H1 (cell line): ENCODE measurements at regions not wholly inside any gene's neighbourhood (a gene's known extent, or its start where the extent isn't known, plus 50 kb on each side); places are given as distances from the start of the nearest gene placed in this dataset.

Source experiments
- CTCF ChIA-PET: fragments of 300-600 bp; sonication (Branson Sonifier 250); formaldehyde crosslinking; loops from one replicate; lab custom pipeline; 2021; ENCODE audit not compliant: partially characterized antibody; lab: Charles Lee
- POLR2A ChIA-PET: fragments of 300-600 bp; sonication (Branson Sonifier 250); formaldehyde crosslinking; loops from one replicate; lab custom pipeline; 2021; ENCODE audit warnings: inconsistent platforms; ENCODE audit not compliant: partially characterized antibody; lab: Charles Lee
- DNase-seq, 2 experiments: peaks; one replicate each; pipeline versions ENCODE4 v3.0.0 to v3.0.0-alpha.2; 2010 to 2022; ENCODE audit warnings: low spot score in 2 of 2, low read depth in 1 of 2, mixed read lengths in 1 of 2
- FAIRE-seq: peaks from 2 replicates; lab custom pipeline; 2011; peaks lifted over from hg19 to GRCh38; lab: Jason Lieb, UNC
- H2AFZ ChIP-seq: 2 replicates; pipeline ENCODE4 v1.8.1; 2012; ENCODE audit warnings: low read length, inconsistent platforms
- H2AK5ac ChIP-seq: 2 replicates; pipeline ENCODE4 v1.6.1; 2013; ENCODE audit warnings: low read depth, low read length
- H2BK120ac ChIP-seq: replicated peaks from 2 replicates; pipeline ENCODE3; 2013; ENCODE audit warnings: low read depth, low read length, inconsistent platforms
- H2BK12ac ChIP-seq: 2 replicates; pipeline ENCODE4 v1.6.1; 2013; ENCODE audit warnings: low read depth, low read length
- H2BK15ac ChIP-seq: 2 replicates; pipeline ENCODE4 v1.6.1; 2013; ENCODE audit warnings: low read length
- H2BK20ac ChIP-seq: 2 replicates; pipeline ENCODE4 v1.6.1; 2013; ENCODE audit warnings: low read length
- H2BK5ac ChIP-seq: 2 replicates; pipeline ENCODE4 v1.6.1; 2013; ENCODE audit warnings: low read depth, low read length
- H3K14ac ChIP-seq: 2 replicates; pipeline ENCODE4 v1.6.1; 2013; ENCODE audit warnings: inconsistent platforms; ENCODE audit not compliant: insufficient read length
- H3K18ac ChIP-seq: 2 replicates; pipeline ENCODE4 v1.6.1; 2013; ENCODE audit warnings: low read length; ENCODE audit errors: extremely low read depth
- H3K23ac ChIP-seq: 2 replicates; pipeline ENCODE4 v1.6.1; 2013; ENCODE audit warnings: inconsistent platforms; ENCODE audit not compliant: insufficient read length
- H3K23me2 ChIP-seq: 2 replicates; pipeline ENCODE4 v1.6.1; 2013; ENCODE audit warnings: low read depth, low read length
- H3K27ac ChIP-seq: 2 replicates; pipeline ENCODE4 v1.6.1; 2011; ENCODE audit warnings: low read depth, low read length, inconsistent platforms
- H3K27me3 ChIP-seq, 4 experiments: replicated peaks in 1 of 4; 1 replicate in 1 of 4; 2 replicates in 3 of 4; pipeline versions ENCODE4 v1.6.1 to v1.8.1; 2011 to 2013; ENCODE audit warnings: low read length in 3 of 4, mild to moderate bottlenecking in 3 of 4, inconsistent platforms in 2 of 4, mixed read lengths in 2 of 4, moderate library complexity in 1 of 4; ENCODE audit not compliant: control insufficient read depth in 3 of 4, insufficient read depth in 3 of 4; ENCODE audit errors: extremely low read depth in 1 of 4
- H3K36me3 ChIP-seq, 4 experiments: 2 replicates each; pipeline versions ENCODE4 v1.6.1 to v1.8.1; 2011 to 2013; ENCODE audit warnings: mild to moderate bottlenecking in 4 of 4, low read length in 3 of 4, moderate library complexity in 2 of 4, control low read depth in 1 of 4, inconsistent platforms in 1 of 4; ENCODE audit not compliant: insufficient read depth in 4 of 4, control insufficient read depth in 2 of 4
- H3K4ac ChIP-seq: replicated peaks from 2 replicates; pipeline ENCODE3; 2013; ENCODE audit warnings: low read length, low read depth, mixed read lengths, inconsistent platforms; ENCODE audit not compliant: insufficient read length
- H3K4me1 ChIP-seq, 4 experiments: replicated peaks in 1 of 4; 1 replicate in 1 of 4; 2 replicates in 3 of 4; pipeline versions ENCODE4 v1.6.1 to v1.8.1; 2011 to 2013; ENCODE audit warnings: low read length in 3 of 4, inconsistent platforms in 2 of 4, mixed read lengths in 1 of 4; ENCODE audit not compliant: insufficient read depth in 4 of 4, control insufficient read depth in 3 of 4
- H3K4me2 ChIP-seq, 2 experiments: 2 replicates each; pipeline versions ENCODE4 v1.6.1 to v1.8.1; 2011 to 2013; ENCODE audit warnings: low read depth in 2 of 2, low read length in 2 of 2, control low read depth in 1 of 2, inconsistent platforms in 1 of 2, mild to moderate bottlenecking in 1 of 2; ENCODE audit not compliant: insufficient read depth in 1 of 2
- H3K4me3 ChIP-seq, 4 experiments: fragments of 200-600, 300-600 bp in 1 of 4; sonication (generic), shearing (Covaris generic), sonication (Bioruptor Twin) in 1 of 4; 2 replicates each; pipeline versions ENCODE4 v1.5.1 to v1.8.1; 2011 to 2016; ENCODE audit warnings: low read length in 4 of 4, low read depth in 3 of 4, control low read depth in 2 of 4, inconsistent platforms in 2 of 4, mild to moderate bottlenecking in 2 of 4, mixed read lengths in 1 of 4, moderate library complexity in 1 of 4; ENCODE audit not compliant: insufficient read depth in 2 of 4; ENCODE audit errors: extremely low read depth in 1 of 4
- H3K56ac ChIP-seq: replicated peaks from 2 replicates; pipeline ENCODE3; 2013; ENCODE audit warnings: low read depth, mild to moderate bottlenecking, mixed read lengths, low read length, inconsistent platforms; ENCODE audit not compliant: insufficient read length
- H3K79me1 ChIP-seq: 2 replicates; pipeline ENCODE4 v1.6.1; 2013; ENCODE audit warnings: low read depth, low read length, control low read depth
- H3K79me2 ChIP-seq, 2 experiments: 2 replicates each; pipeline versions ENCODE4 v1.6.1 to v1.8.1; 2012 to 2013; ENCODE audit warnings: low read length in 2 of 2, mild to moderate bottlenecking in 2 of 2, inconsistent platforms in 1 of 2; ENCODE audit not compliant: insufficient read depth in 2 of 2, control insufficient read depth in 1 of 2
- H3K9ac ChIP-seq, 4 experiments: replicated peaks in 1 of 4; 1 replicate in 1 of 4; 2 replicates in 3 of 4; pipeline versions ENCODE4 v1.6.1 to v1.8.1; 2011 to 2013; ENCODE audit warnings: low read depth in 3 of 4, low read length in 3 of 4, control low read depth in 2 of 4, mild to moderate bottlenecking in 2 of 4, moderate library complexity in 2 of 4, inconsistent platforms in 1 of 4; ENCODE audit errors: extremely low read depth in 1 of 4
- H3K9me3 ChIP-seq, 2 experiments: 2 replicates each; pipeline versions ENCODE4 v1.6.1 to v1.8.1; 2012 to 2013; ENCODE audit warnings: mild to moderate bottlenecking in 2 of 2, moderate library complexity in 2 of 2, control low read depth in 1 of 2, inconsistent platforms in 1 of 2, low read depth in 1 of 2, low read length in 1 of 2, mixed read lengths in 1 of 2; ENCODE audit not compliant: insufficient read depth in 2 of 2
- H4K20me1 ChIP-seq, 2 experiments: replicated peaks in 1 of 2; 2 replicates each; pipeline versions ENCODE3 to v1.8.1; 2011 to 2013; ENCODE audit warnings: inconsistent platforms in 2 of 2, low read length in 2 of 2, mild to moderate bottlenecking in 1 of 2; ENCODE audit not compliant: insufficient read depth in 2 of 2, control insufficient read depth in 1 of 2
- H4K5ac ChIP-seq: 2 replicates; pipeline ENCODE4 v1.6.1; 2013; ENCODE audit warnings: low read length, low read depth, mixed read lengths, inconsistent platforms; ENCODE audit not compliant: insufficient read length
- H4K8ac ChIP-seq: 2 replicates; pipeline ENCODE4 v1.8.0; 2013; ENCODE audit warnings: mild to moderate bottlenecking, moderate library complexity, low read length, inconsistent platforms; ENCODE audit not compliant: insufficient read depth; ENCODE audit errors: extremely low read depth
- H4K91ac ChIP-seq: replicated peaks from 2 replicates; pipeline ENCODE3; 2013; ENCODE audit warnings: low read length, mixed read lengths, inconsistent platforms; ENCODE audit not compliant: insufficient read length
- BCL11A ChIP-seq, 2 experiments: IDR thresholded peaks; one replicate each; pipeline ENCODE4 v1.6.1; 2011; ENCODE audit warnings: low read depth in 2 of 2, low read length in 2 of 2, mild to moderate bottlenecking in 2 of 2
- CBX5 ChIP-seq: fragments of 300-800, 300-1000 bp; sonication (generic); IDR thresholded peaks from 2 replicates; pipeline ENCODE4 v1.7.1; 2016; ENCODE audit warnings: antibody characterized with exemption, low read length, low read depth
- CBX8 ChIP-seq: fragments of 300-800, 300-1000 bp; sonication (generic); IDR thresholded peaks from 2 replicates; pipeline ENCODE4 v1.7.1; 2016; ENCODE audit warnings: low read depth, low read length, borderline replicate concordance
- CHD1 ChIP-seq: IDR thresholded peaks from 2 replicates; pipeline ENCODE4 v1.6.1; 2012; ENCODE audit warnings: low read depth, low read length, improper control_type of control experiment
- GTF2F1 ChIP-seq: IDR thresholded peaks from 2 replicates; pipeline ENCODE4 v1.6.1; 2012; ENCODE audit warnings: low read depth, low read length, improper control_type of control experiment, borderline replicate concordance
- HDAC6 ChIP-seq: IDR thresholded peaks from one replicate; pipeline ENCODE4 v1.7.1; 2012; ENCODE audit warnings: low read depth, mild to moderate bottlenecking, inconsistent platforms, low read length, moderate library complexity
- KDM5A ChIP-seq: fragments of 200-600 bp; IDR thresholded peaks from 2 replicates; pipeline ENCODE4 v1.7.1; 2012; ENCODE audit warnings: mild to moderate bottlenecking, low read length, inconsistent platforms, mixed read lengths
- NRF1 ChIP-seq: IDR thresholded peaks from 2 replicates; pipeline ENCODE4 v1.6.1; 2011; ENCODE audit warnings: mild to moderate bottlenecking, low read depth, low read length, improper control_type of control experiment
- POLR2AphosphoS5 ChIP-seq: IDR thresholded peaks from 2 replicates; pipeline ENCODE4 v1.6.1; 2011; ENCODE audit warnings: low read depth, low read length
- RAD21 ChIP-seq, 2 experiments: IDR thresholded peaks in 1 of 2; conservative IDR thresholded peaks in 1 of 2; 2 replicates each; pipeline ENCODE4 v1.6.1; 2011; ENCODE audit warnings: low read depth in 2 of 2, low read length in 2 of 2, improper control_type of control experiment in 1 of 2, inconsistent platforms in 1 of 2, mild to moderate bottlenecking in 1 of 2, moderate library complexity in 1 of 2
- RBBP5 ChIP-seq: IDR thresholded peaks from 2 replicates; pipeline ENCODE4 v1.7.1; 2012; ENCODE audit warnings: low read depth, mild to moderate bottlenecking, inconsistent platforms, low read length, moderate library complexity, borderline replicate concordance
- RXRA ChIP-seq: IDR thresholded peaks from 2 replicates; pipeline ENCODE4 v1.6.1; 2011; ENCODE audit warnings: low read depth, mild to moderate bottlenecking, low read length, moderate library complexity; ENCODE audit not compliant: insufficient read depth
- SIRT6 ChIP-seq: IDR thresholded peaks from one replicate; pipeline ENCODE4 v1.7.1; 2012; ENCODE audit warnings: low read length, inconsistent platforms
- SIX5 ChIP-seq: IDR thresholded peaks from 2 replicates; pipeline ENCODE4 v1.6.1; 2011; ENCODE audit warnings: mild to moderate bottlenecking, low read depth, low read length
- SP2 ChIP-seq: IDR thresholded peaks from 2 replicates; pipeline ENCODE4 v1.6.1; 2012; ENCODE audit warnings: mild to moderate bottlenecking, low read length, inconsistent platforms
- TCF12 ChIP-seq: IDR thresholded peaks from 2 replicates; pipeline ENCODE4 v1.6.1; 2011; ENCODE audit warnings: low read depth, mild to moderate bottlenecking, low read length
- YY1 ChIP-seq: IDR thresholded peaks from 2 replicates; pipeline ENCODE4 v1.6.1; 2011; ENCODE audit warnings: low read depth, mild to moderate bottlenecking, low read length
- WGBS, 2 experiments: shearing (Covaris generic) in 1 of 2; methylation state at CpG; one replicate each; pipeline versions ENCODE4 v1.1.6 to v1.1.7; 2013 to 2015; ENCODE audit warnings: low lambda C conversion rate in 2 of 2, mixed read lengths in 2 of 2, inconsistent platforms in 1 of 2, low coverage in 1 of 2, missing lambda C conversion rate in 1 of 2; ENCODE audit not compliant: insufficient replicate concordance in 2 of 2, insufficient coverage in 1 of 2, insufficient read length in 1 of 2; ENCODE audit errors: extremely low coverage in 1 of 2, missing lambda C conversion rate in 1 of 2; 5-methylcytosine and 5-hydroxymethylcytosine counted together

- DNase-seq = no peak
- Histone ChIP-seq H3K14ac (no peak overlapping the region), H2AFZ (no peak overlapping the region), H3K23ac (no peak overlapping the region), H3K18ac (no peak overlapping the region), H4K91ac (no peak overlapping the region), H3K79me1 (no peaks in the 10 kb centered on the region), H2BK120ac (no peak overlapping the region), H2BK20ac (no peak overlapping the region), H2AK5ac (no peak overlapping the region), H2BK5ac (no peak overlapping the region), H3K79me2 (no peaks in the 10 kb centered on the region), H3K4ac (no peak overlapping the region), H4K8ac (no peak overlapping the region), H3K9ac (no peak overlapping the region), H3K4me2 (no peak overlapping the region), H4K20me1 (no peaks in the 10 kb centered on the region), H3K36me3 (no peaks in the 10 kb centered on the region), H3K4me3 (no peak overlapping the region), H4K5ac (no peak overlapping the region), H3K9me3 (no peaks in the 10 kb centered on the region), H3K56ac (no peak overlapping the region), H3K27ac (no peak overlapping the region), H3K4me1 (no peaks in the 10 kb centered on the region), H3K23me2 (no peaks in the 10 kb centered on the region), H2BK15ac (no peak overlapping the region), H2BK12ac (no peak overlapping the region), H3K27me3 (no peaks in the 10 kb centered on the region)
- WGBS, 2 experiments = 88% methylated on average over 1 of the region's 1 CpG; no CpG with 5 or more reads in 1 of the 2 experiments
- CTCF ChIA-PET = interaction anchor here (0.6 kb wide), 1 partner anchor 877 kb away, joined by 3 read pairs; no protein-coding TSS in a partner anchor
- POLR2A ChIA-PET = no interaction called here
- no peak for FAIRE-seq
- TF ChIP-seq SIRT6 (no peak), RBBP5 (no peak), RAD21 (IDR thresholded peaks at IDR 0.05 in 1 of 2, conservative IDR thresholded peaks at IDR 0.05 in 1 of 2; ENCODE audit: low read depth in 2 of 2, low read length in 2 of 2) (no peak), POLR2AphosphoS5 (no peak), SIX5 (no peak), KDM5A (no peak), BCL11A (IDR thresholded peaks at IDR 0.05; ENCODE audit: low read depth in 2 of 2, low read length in 2 of 2) (no peak), SP2 (no peak), CBX8 (no peak), CBX5 (no peak), HDAC6 (no peak), TCF12 (no peak), YY1 (no peak), GTF2F1 (no peak), NRF1 (no peak), CHD1 (no peak), RXRA (no peak)
Observed at GRCh38 chr14:84657911-84658310, 872.0 kb upstream of the FLRT2 start.
